RWPE2 (cell line): ENCODE measurements at regions not wholly inside any gene's neighbourhood (a gene's known extent, or its start where the extent isn't known, plus 50 kb on each side); places are given as distances from the start of the nearest gene placed in this dataset.

Source experiments
- ATAC-seq: fragments of 200-7000 bp; cut with Tn5 transposase; 3 replicates; pipeline ENCODE4 v1.9.1; 2021; ENCODE audit warnings: low read depth
- DNase-seq: peaks from one replicate; pipeline ENCODE4 v3.0.0-alpha.2; 2020; ENCODE audit warnings: low spot score
- H3K27ac ChIP-seq: fragments of 450-650 bp; 2 replicates; pipeline ENCODE4 v1.5.1; 2017; ENCODE audit warnings: mild to moderate bottlenecking; ENCODE audit not compliant: poor library complexity, severe bottlenecking
- H3K27me3 ChIP-seq: fragments of 250-450 bp; sonication (Bioruptor Pico); 2 replicates; pipeline ENCODE4 v1.5.1; 2021; ENCODE audit warnings: mild to moderate bottlenecking, moderate library complexity; ENCODE audit not compliant: insufficient read depth, poor library complexity, severe bottlenecking
- H3K36me3 ChIP-seq: fragments of 250-450 bp; sonication (Bioruptor Pico); 2 replicates; pipeline ENCODE4 v1.5.1; 2020; ENCODE audit warnings: low read depth, mild to moderate bottlenecking, moderate library complexity
- H3K4me1 ChIP-seq: fragments of 250-450 bp; sonication (Bioruptor Pico); 2 replicates; pipeline ENCODE4 v1.5.1; 2021; ENCODE audit warnings: mild to moderate bottlenecking, moderate library complexity; ENCODE audit not compliant: insufficient read depth, poor library complexity, severe bottlenecking
- H3K4me3 ChIP-seq: fragments of 250-450 bp; sonication (Bioruptor Pico); 2 replicates; pipeline ENCODE4 v1.5.1; 2021; ENCODE audit warnings: mild to moderate bottlenecking, moderate library complexity; ENCODE audit not compliant: severe bottlenecking
- H3K9me3 ChIP-seq: fragments of 250-450 bp; sonication (Bioruptor Pico); 2 replicates; pipeline ENCODE4 v1.5.1; 2021; ENCODE audit warnings: mild to moderate bottlenecking, moderate library complexity; ENCODE audit not compliant: severe bottlenecking
- CTCF ChIP-seq: fragments of 450-650 bp; IDR thresholded peaks from one replicate; pipeline ENCODE4 v1.5.1; 2017; ENCODE audit warnings: mild to moderate bottlenecking, moderate library complexity; ENCODE audit not compliant: poor library complexity, severe bottlenecking

- Histone ChIP-seq H3K9me3 (no peaks in the 10 kb centered on the region), H3K27me3 (no peaks in the 10 kb centered on the region), H3K4me1 (no peaks in the 10 kb centered on the region), H3K4me3 (no peak overlapping the region), H3K36me3 (no peaks in the 10 kb centered on the region), H3K27ac (no peak overlapping the region)
- DNase-seq (no peak), ATAC-seq (no peak)
- TF ChIP-seq CTCF = no peak
Measured at GRCh38 chr10:130660266-130660665, 524.1 kb downstream of the GLRX3 start.

- no peaks in the 10 kb centered on the region for H3K9me3 ChIP-seq
- ATAC-seq = no peak
- no peak overlapping the region for H3K4me3 ChIP-seq
- DNase-seq = no peak
- no peak for TF ChIP-seq CTCF
- no peaks in the 10 kb centered on the region for H3K36me3 ChIP-seq
- H3K27ac ChIP-seq = no peak overlapping the region
- H3K27me3 ChIP-seq = no peaks in the 10 kb centered on the region
- H3K4me1 ChIP-seq = no peaks in the 10 kb centered on the region
Measured at GRCh38 chr10:130661419-130661818, 525.2 kb downstream of the GLRX3 start.

GRCh38 chr10:130662775-130663174, 526.6 kb downstream of the GLRX3 start:
- H3K27me3 ChIP-seq = no peaks in the 10 kb centered on the region
- no peak for DNase-seq
- no peak overlapping the region for H3K4me3 ChIP-seq
- TF ChIP-seq CTCF = no peak
- no peaks in the 10 kb centered on the region for H3K4me1 ChIP-seq
- H3K36me3 ChIP-seq = no peaks in the 10 kb centered on the region
- no peak for ATAC-seq
- H3K27ac ChIP-seq = no peak overlapping the region
- H3K9me3 ChIP-seq = no peaks in the 10 kb centered on the region

- Histone ChIP-seq H3K4me1 (no peaks in the 10 kb centered on the region), H3K27me3 (no peaks in the 10 kb centered on the region), H3K27ac (no peak overlapping the region), H3K36me3 (no peaks in the 10 kb centered on the region), H3K4me3 (no peak overlapping the region), H3K9me3 (no peaks in the 10 kb centered on the region)
- no peak for ATAC-seq
- no peak for DNase-seq
- TF ChIP-seq CTCF = no peak
Measured at GRCh38 chr10:130664526-130664925, 528.3 kb downstream of the GLRX3 start.

GRCh38 chr10:130666215-130666614, 530.0 kb downstream of the GLRX3 start:
- DNase-seq (peak; percentile 28), ATAC-seq (no peak)
- H3K27me3 ChIP-seq = no peaks in the 10 kb centered on the region
- H3K9me3 ChIP-seq = no peaks in the 10 kb centered on the region
- H3K4me1 ChIP-seq = no peaks in the 10 kb centered on the region
- H3K4me3 ChIP-seq = no peak overlapping the region
- no peak overlapping the region for H3K27ac ChIP-seq
- H3K36me3 ChIP-seq = no peaks in the 10 kb centered on the region
- no peak for TF ChIP-seq CTCF
